Epithelial cell of proximal tubule (primary cell): ENCODE measurements at regions not wholly inside any gene's neighbourhood (a gene's known extent, or its start where the extent isn't known, plus 50 kb on each side); places are given as distances from the start of the nearest gene placed in this dataset.
"Not testable (repeated sequence)": the region's sequence is repeated elsewhere in the genome, so short reads cannot be mapped to it uniquely, and the experiment has no call there.

Source experiments
- DNase-seq: peaks from one replicate; pipeline ENCODE4 v3.0.0-alpha.2; 2011; ENCODE audit warnings: low read depth
- H3K4me3 ChIP-seq: 2 replicates; pipeline ENCODE4 v1.5.1; 2011; ENCODE audit warnings: low read depth, mild to moderate bottlenecking, low read length
- CTCF ChIP-seq: conservative IDR thresholded peaks from 2 replicates; pipeline ENCODE4 v1.5.1; 2012; ENCODE audit warnings: low read depth, mild to moderate bottlenecking, low read length

DNA sequence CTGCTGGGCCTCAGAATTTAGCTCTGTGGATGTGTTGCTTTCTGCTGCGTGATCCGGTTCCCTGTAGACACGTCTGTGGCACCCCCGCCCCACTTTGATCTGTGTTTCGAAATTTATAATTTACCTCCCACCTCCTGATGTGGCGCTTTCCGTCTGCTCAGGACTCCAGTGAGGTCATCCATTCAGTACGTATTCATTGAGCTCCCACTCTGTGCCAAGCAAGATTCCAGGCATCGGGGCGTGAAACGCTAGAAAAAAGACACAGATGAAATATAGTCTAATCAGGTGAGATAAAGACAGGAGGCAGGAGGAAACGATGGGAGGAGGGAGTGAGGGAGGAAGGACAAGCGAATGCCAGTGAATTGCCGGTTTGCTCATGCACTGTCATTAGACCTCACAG, 431.9 kb upstream of the SULF2 start:
- peak; percentile 31 for DNase-seq
- TF ChIP-seq CTCF = no peak
- no peak overlapping the region for H3K4me3 ChIP-seq

GRCh38 chr20:48215536-48215935, 430.3 kb upstream of the SULF2 start:
- H3K4me3 ChIP-seq = no peak overlapping the region
- DNase-seq = no peak
- TF ChIP-seq CTCF = no peak

DNA sequence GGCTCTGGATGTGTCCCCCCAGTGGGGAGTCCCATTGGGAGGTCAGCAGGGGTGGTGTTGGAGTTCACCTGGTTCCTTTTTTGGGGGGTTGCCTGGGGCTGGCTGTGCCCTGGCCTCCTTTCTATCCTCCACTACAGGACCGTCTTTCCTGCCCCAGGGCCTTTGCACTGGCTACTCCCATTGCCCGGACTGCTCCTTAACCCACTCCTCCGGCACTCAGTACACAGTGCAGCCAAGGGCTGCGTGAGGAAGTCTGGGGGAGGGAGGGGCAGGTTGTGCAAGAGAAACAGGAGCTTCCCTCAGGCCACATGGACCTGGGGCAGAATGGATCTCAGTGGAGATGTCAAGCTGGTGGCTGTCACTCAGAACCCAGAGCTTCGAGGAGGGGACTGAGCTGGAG, 429.3 kb upstream of the SULF2 start:
- DNase-seq = no peak
- H3K4me3 ChIP-seq = no peak overlapping the region
- no peak for TF ChIP-seq CTCF

DNA sequence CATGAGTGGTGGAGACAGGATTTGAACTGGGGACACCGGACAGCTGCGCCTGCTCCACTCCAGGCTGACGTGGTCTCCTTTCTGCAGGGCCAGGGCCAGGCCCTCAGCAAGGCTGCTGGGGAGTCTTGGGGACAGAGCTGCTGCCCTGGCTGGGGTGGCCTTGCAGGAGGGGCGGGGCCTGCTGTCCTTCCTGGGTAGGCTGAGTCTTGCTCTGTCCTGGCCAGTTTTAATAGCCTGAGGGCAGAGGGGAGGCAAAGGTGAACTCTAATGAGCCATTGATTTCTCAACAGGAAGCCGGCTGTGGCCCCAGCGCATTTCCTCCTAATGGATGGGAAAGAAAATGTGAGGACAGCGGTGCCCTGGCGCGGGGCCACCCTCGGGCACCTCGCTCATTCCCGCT, 428.4 kb upstream of the SULF2 start:
- H3K4me3 ChIP-seq, DNase-seq: not testable (repeated sequence)

DNA sequence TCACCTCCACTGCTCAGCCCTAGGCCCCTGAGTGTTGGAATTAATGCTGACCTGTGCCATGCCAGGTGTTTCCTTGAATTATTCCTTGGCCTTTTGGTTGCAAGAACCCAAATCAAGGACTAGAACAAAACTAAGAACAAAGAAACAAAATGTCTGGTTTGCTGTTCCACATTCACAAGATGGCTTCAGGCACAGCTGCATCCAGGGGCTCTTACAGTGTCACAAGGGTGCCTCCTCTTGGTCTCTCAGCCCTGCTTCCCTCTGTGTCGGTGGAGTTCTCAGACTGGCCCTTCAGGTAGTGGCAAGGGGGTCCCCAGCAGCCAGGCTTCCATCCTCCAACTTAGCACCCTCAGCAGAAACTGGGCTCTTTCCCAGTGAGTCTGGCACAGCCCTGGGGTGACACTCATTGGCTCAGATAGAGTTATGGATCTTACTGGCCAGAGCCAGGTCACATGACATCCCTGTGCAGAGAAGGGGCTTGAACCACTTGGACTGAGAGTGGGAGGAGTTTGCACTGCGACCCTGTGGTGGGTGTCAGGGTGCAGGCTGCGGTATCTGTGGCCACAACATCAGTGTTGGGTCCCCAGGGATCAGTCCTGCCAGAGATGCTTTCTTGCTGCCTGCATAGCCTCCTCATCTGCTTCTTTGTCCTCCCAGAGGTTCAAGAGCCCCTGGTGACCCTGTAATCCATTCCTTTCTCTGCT, 427.7 kb upstream of the SULF2 start:
- H3K4me3 ChIP-seq = no peak overlapping the region
- no peak for DNase-seq
- no peak for TF ChIP-seq CTCF

- DNase-seq = no peak
- no peak overlapping the region for H3K4me3 ChIP-seq
- TF ChIP-seq CTCF = no peak
These were observed 426.6 kb upstream of the SULF2 start for GRCh38 chr20:48211847-48212246.

GRCh38 chr20:48211238-48211637, 426.0 kb upstream of the SULF2 start:
- no peak for DNase-seq
- TF ChIP-seq CTCF = no peak
- H3K4me3 ChIP-seq = no peak overlapping the region
